HG02588 (cell line): ENCODE measurements at regions not wholly inside any gene's neighbourhood (a gene's known extent, or its start where the extent isn't known, plus 50 kb on each side); places are given as distances from the start of the nearest gene placed in this dataset.

Experiments
- ATAC-seq: cut with Tn5 transposase; IDR thresholded peaks from one replicate; pipeline ENCODE4 v1.9.1; 2021; ENCODE audit warnings: mild to moderate bottlenecking, moderate library complexity; ENCODE audit not compliant: unreplicated experiment

DNA sequence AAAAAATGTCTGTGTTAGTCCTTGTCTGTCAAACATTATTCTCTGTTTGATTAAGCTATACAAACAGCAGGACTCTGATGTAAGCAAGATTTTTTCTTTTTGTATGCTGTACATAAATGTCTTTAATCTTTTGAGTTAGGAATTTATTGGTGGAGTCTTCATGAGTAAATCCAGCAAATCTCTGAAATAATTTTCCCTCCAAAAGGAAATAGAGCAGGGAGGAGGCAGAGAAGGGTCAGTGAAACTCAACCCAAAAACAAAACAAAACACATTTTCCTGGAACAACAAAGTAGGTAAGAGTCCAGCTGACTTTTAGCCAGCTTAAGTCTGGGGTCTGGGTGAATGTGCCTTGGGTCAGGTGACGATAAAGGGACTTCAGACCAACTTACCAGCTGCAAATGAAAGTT is 113.7 kb downstream of the FOXA2 start:
- no peak for ATAC-seq

DNA sequence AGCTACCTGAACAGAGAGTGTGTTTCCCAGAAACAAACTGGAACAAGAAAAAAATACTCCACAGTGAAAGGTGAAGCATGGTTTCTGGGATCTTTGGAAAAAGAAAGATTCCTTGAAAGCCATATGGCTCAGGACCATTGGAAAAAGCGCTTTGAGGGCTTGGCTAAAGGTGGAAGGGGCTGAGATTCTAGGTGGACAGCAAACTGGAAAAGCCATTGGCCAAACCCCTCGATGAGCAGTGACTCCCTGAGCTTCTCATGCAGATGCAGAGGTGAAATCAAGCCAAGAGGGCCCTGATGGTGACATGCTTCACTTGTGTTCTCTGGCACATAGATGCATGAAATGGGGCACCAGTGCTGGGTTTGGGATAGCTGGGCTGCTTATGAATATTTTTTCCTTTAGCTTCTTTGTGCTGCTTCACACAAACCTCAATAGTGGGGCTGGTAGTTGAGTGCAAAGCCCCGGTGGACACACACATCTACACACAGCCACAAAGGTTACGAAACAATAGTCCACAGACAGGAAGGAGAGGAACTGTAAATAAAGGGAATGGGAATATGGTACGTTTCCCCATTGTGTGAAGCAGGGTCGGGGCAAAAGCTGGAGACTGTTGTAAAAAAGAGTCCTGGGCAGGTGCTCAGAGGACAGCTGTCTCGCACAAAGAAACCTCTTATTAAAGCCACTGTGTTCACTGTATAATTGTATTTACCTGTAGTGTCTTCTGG is 117.8 kb downstream of the FOXA2 start:
- ATAC-seq: no peak

DNA sequence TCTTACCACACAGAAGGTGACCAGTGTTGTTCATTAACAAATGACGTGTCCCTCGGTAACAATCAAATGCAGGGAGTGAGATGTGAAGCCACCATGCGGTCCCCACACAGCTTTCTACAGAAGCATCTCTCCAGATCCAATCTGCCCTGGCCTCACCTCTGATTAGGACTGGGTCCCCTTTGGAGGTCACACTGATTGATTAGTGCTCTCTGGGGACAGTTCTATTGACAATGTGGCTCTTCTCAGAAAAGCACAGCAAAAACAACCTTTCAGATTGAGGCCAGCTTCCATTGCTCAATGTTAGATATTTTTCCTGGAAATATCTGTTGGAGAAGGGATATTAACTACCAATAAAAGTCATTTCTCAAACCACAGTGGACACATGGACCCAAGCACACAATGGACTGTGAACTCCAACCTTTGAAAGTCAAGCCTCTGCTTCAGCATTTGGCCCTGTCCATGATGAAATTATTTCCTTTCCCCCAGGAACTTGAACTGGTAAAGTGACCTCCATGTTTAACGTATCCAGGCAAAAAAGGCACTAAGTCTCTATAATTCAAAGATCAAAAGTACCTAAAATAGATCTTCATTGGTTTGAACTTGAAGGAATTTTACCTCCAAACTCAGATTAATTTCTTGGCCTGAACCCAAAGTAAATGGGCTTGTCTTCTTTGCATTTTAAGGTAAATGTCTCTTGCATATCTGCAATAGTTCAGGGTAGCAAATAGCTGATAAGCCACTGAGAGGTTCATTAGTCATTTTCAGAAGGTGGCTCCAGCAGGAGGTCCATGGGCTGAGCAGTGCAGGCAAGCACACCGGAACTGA is 118.5 kb downstream of the FOXA2 start:
- no peak for ATAC-seq

DNA sequence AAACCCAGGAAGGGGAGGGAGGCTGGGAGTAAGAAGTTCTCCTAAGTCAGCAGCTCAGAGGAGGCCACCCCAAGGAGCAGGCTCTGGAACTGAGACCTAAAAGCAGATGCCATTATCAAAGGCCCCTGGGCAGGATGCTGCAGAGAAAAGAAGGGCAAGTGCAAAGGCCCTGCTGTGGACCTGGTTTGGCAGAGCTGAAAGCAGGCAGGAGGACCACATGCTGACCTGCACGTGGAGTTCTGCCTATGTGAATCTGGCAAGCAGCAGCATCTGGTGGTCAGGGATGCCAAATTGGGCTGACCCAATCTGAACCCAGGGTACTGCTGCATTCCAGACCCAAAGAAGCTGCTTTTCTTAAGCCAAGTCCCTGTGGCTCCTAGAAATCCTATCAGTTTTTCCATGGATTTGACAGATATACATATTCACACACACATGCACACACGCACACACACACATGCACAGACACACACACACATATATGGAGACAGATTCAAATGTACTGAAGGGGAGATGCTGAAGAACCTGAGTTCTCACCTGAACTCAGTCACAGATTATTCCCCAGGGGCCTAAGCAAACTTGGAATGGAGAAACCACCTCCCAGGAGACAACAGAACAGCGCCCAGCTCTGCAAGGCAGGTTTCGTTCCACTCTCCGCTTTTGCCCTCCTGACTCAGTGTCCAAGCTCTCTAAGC is 119.9 kb downstream of the FOXA2 start:
- ATAC-seq: no peak

DNA sequence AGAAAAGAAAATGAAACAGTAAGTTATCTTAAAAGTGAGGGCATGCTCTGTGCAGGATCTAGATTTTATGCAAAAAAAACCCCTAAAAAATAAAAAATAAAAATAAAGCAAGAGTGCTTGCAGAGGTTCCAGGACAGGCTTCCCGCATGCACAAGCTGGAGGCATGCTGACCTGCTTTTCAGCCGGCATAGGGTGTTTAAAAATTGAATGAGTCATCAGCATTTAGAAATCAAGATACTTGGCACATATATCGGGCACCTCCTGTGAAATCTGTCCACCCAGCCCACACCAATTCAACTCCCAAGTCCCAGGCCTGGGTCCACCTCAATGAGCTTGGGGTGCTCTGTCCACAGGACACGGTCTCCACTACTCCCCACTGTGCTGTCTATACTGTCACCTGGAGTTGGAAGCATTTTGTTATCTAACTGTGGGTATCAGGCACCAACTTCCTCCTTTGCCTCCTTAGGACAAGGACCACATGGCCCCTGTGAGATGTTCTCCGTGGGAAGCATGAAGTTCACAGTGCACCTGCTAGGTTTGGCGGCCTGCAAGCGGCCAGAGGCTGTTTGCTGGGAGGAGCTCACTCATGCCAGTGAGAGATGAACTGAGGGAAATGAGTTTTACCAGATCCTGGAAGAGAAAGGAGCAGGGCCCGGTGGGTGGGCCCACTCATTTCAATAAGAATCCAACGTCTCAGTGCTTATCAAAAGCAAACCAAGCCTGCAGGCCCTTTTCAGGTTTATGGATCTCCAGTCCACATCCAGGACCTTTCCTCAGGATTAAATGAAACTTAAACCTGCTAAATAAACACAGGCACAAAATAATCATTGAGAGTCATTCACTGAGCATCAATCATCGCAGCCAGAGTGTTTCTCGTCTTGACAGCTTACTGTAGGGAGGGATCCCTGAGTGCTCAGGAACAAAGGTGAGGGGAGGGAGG is 121.1 kb downstream of the FOXA2 start:
- no peak for ATAC-seq

DNA sequence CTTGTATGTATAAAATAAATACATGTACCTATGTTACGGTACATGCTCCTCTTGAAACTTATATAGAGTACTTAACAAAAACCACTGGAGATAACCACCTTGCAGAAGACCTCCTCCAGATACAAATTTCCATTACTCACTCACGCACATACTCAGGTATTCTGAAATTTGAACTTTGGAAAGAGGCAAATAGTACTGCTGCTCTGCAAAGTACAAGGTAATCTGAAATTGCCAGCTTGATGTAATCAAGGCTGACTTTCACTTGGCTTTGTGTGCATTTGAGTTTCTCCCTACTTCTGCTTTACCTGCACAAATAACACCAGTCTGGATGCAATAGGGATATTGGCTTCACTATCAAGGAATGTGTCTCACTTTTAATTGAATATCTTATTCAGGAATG is 123.6 kb downstream of the FOXA2 start:
- ATAC-seq: no peak

DNA sequence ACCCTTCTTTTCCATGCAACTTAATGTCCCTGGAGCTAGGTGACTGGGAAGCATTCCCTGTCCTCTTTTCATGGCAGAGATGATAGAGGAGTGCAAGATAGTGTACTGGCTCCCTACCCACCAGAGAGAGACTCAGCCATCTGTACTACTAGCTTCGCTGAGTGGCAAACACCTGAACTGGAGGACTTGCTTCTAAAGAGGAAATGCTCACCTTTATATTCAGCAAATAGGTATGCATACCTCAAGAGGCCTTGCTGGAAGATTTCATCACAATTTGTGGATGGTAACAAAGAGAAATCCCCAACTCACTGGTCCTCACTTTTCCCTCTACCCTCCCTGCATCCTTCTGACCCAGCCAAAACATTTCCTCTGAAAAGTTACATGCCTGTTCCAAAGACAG is 124.1 kb downstream of the FOXA2 start:
- no peak for ATAC-seq

DNA sequence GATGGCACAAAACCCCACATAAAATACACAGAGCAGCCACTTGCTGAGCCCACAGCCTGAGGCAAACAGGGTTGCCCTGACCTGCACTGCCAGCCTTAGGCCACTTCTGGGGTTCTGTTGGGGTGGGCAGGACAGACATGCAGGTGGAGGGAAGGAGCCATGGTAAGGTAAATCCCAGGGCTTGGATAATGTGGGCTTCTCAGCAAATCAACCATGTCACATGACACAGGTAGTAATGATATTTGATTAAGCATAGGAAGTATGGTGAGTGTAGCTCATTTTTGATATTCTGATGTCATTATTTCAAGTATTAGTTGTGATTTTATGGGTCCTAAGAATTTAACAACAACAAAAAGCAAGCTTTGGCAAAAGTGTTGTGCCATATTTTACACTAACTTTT is 124.6 kb downstream of the FOXA2 start:
- ATAC-seq: no peak

DNA sequence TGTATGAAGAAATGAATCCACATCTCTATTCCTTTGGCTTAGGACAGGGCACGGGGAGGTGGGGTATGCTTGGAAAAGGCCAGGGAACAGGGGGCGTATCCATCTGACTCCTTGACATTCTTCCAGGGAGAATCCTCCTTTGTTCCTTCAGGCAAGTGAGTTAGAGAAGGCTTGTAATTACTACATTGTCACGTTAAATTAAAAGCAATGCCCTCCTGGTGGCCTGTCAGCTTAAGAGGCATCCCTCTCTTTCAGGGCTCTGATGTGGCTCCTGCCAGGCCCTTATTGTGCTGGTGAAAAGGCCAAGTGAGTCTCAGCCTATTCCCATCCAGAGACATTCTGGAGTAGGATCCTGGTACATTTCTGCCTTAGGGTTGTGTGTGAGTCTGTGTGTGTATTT is 128.3 kb downstream of the FOXA2 start:
- no peak for ATAC-seq

DNA sequence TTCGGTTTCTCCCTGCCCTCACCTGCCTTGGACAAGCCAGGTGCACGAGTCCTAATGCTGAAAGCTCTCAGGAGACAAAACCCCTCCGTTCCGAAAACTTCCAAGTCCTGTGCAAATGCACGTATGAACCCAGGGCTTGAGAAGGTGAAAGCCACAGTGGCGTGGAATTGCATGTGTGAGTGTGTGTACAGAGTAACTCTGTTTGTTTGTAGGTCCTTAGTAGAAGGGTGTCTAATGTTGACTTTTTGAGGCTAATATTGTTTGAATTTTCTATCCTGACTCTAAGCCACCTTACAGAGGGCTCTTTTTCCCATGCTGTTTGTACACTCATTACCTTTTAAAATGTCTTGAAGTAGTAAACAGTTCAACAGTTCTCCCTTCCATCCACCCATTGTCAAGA is 129.1 kb downstream of the FOXA2 start:
- no peak for ATAC-seq

DNA sequence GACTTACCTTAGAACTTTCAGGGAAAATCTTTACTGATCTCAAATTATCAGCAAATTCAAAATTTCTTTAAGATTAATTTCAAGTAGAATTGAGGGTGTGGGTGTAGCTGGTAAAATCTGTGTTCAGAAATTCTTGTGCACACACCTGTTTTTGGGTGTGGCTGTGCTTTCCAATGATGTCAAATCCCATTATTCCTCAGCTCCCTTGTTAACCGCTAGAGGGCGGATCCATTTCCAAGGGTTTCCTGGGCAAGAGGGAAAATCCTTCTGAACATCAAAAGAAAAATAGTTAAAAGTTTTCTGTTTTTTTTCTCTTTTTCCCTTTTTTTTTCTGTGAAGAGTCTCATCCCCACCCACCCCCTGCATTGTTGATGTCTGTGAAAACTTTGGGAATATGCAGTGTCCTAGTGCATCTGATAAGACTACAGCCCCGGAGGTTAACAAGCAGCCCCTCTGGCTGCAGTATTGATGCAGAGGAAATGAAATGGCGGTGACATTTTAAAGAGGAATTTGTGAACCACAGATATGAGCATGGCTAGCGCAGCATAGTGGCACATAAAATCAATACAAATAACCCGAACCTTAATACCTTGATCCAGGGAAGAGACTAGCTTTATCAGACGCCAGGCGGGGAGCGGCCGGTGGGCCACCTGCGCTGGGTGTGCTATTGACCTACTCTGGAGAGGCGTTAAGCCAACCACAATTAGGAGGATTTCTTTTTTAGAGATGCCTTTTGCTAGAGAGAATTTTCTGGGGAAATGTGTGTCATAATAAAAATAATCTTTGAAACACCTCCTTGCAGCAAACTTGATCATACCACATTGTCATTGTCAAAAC is 130.9 kb downstream of the FOXA2 start:
- no peak for ATAC-seq

DNA sequence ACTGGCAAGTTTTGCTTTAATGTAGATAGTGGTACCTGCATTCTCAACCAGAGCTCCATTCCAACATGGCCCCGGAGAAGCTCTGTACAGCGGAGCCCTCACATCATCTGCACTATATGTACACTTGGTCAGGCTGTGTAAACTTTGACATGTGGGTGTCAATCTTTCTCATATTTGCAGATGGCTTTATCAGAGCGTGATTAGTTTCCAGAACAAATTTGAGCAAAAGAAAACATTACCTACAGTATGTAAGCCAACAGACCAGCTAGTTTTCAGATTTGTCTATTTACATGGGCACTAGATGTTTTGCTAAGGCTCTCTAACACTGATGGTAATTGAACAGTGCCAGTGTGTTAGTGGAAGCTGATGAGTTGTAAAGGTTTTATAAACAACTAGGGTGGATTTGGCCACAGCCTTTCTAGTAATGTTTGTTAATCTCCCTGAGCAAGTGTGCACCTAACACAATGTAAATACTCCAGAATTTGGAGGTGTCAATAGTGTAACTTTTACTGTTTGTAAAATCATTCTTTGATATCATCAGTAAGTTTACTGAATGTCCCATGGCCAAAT is 131.8 kb downstream of the FOXA2 start:
- no peak for ATAC-seq

DNA sequence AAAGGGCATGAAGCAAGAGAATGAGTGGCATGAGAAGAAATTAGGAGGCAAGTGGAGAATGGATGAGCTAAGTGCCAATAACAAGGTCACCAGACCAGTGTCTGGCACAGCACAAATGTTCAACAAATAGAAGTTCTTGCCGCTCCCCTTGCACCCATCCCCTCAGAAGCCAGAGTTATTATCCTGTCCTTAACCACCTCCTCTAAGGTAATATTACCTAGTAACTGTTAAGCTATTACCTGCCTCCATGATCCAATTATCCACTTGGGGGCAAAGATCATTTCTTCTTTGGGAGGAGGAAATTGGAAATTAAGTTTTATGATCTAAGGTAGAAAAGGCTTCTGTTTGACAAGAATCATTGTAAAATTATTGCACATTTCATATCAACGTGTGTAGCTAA is 133.8 kb downstream of the FOXA2 start:
- no peak for ATAC-seq

DNA sequence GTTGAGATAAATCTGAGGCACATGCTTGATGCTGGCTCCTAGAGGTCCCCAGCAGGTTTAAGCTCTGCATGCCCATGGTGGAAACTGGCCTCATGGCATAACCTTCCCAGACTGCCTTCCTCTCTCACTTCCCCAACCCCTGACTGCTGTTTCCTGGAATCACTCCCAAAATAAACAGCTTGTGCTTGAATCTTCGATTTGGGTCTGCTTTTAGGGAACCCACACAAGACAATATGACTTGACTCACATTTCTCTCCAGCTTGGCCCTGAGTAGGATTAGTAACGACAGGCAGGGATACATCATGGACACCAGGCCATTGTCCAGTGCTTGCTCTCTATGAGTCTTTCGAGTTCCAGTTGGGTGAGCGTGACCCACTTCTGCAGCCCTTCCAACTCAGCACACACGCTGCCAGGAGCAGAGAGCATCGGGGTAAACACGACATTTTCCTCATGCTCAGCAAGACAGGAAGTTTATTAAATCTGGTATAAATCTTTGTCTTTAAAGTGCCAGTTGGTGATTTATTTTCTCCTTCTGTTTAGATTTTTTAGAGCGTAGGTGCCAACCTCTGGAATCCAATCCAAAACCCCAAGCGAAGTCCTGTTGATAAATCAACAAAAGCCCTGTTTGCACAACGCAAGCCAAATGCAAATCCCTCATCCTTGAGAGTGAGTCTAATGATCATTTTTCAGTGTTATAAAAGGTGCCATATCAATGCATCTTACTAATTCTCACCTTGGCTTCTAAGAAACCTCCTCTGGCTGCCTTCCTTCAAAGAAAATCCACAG is 135.0 kb downstream of the FOXA2 start:
- ATAC-seq: no peak

DNA sequence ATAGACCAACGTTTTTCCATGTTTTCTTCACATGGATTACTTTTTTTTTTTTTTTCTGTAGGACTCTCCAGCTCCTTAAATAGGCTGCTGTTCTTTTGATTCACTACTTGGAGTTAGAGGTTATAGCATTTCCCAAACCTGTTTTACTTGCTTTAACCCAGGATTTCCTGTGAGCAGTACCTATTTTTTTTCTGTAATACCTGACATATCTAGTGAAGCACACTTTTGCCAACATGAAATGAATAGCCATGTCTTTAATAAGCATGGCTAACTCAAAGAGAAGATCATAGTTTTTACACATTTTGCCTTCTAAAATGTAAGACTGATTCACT is 137.0 kb downstream of the FOXA2 start:
- ATAC-seq: no peak

DNA sequence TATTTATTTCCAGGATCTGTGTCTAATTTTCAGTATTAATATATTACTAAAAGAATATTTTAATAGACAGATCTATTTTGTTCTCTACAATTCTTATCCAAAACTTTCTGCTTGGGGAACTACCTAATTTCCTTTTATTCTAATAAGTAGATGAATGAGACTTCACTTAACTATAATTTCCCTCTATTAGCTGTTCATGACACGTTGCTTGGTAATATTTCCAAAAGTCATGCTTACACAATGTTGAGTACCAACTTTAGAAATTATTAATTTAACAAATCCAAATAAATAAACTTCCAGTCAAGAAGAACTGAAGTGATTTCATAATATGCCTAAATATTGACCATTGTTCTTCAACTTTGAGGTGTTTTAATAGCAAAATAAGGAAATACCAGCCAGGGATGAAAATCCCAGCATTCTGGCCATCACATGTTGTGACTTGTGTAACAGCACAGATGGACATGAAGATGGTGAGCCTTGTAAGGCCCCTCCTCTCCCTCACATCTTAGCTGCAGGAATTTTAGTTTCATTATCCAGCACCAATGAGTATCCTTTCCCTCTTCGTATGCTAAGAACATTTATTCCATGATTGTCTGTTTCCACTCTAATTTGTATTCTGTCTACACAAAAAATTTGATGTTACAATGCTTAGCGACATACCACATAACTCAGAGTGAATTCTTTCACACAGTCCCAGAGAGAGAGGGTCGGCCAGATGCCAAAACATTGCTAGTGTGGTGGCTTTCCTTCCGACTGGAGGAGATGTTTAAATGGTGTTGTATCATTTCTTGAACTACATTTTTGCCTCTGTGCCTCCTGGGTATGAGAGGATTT is 137.5 kb downstream of the FOXA2 start:
- ATAC-seq: no peak

DNA sequence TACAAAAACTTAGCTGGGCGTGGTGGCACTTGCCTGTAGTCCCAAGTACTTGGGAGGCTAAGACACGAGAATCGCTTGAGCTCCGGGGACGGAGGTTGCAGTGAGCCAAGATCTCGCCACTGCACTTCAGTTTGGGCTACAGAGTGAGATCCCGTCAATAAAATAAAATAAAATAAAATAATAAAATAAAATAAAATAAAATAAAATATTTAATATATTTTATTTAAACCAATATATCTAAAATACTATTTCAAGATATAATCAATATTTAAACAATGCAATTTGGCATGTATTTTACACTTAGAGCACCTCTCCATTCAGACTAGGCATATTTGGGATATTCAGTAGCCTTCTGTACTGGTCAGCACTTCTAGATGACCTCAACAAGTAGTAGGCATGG is 142.1 kb downstream of the FOXA2 start:
- ATAC-seq: no peak

DNA sequence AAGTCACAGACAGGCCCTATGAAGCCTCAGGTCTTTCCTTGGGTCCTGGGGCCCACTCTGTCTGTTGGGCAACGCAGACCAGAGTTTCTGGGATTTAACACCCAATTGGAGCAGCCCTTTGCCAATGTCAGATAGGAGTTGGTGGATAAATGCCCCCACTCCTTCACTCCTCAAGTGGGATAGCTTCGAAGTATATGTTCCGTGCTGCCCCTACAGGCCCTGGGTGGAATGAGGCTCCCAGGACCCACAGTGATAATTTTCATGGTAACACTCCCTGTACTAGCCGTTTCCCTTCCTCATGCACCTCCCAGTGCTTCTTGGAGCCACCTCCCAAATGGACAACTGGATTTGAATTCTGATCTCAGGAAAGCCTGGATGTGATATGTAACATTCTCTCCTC is 145.4 kb downstream of the FOXA2 start:
- no peak for ATAC-seq
